H1 (cell line): ENCODE measurements at regions not wholly inside any gene's neighbourhood (a gene's known extent, or its start where the extent isn't known, plus 50 kb on each side); places are given as distances from the start of the nearest gene placed in this dataset.

Experiments used
- CTCF ChIA-PET: fragments of 300-600 bp; sonication (Branson Sonifier 250); formaldehyde crosslinking; loops from one replicate; lab custom pipeline; 2021; ENCODE audit not compliant: partially characterized antibody; lab: Charles Lee
- POLR2A ChIA-PET: fragments of 300-600 bp; sonication (Branson Sonifier 250); formaldehyde crosslinking; loops from one replicate; lab custom pipeline; 2021; ENCODE audit warnings: inconsistent platforms; ENCODE audit not compliant: partially characterized antibody; lab: Charles Lee
- DNase-seq, 2 experiments: peaks; one replicate each; pipeline versions ENCODE4 v3.0.0 to v3.0.0-alpha.2; 2010 to 2022; ENCODE audit warnings: low spot score in 2 of 2, low read depth in 1 of 2, mixed read lengths in 1 of 2
- FAIRE-seq: peaks from 2 replicates; lab custom pipeline; 2011; peaks lifted over from hg19 to GRCh38; lab: Jason Lieb, UNC
- H2AFZ ChIP-seq: 2 replicates; pipeline ENCODE4 v1.8.1; 2012; ENCODE audit warnings: low read length, inconsistent platforms
- H2AK5ac ChIP-seq: 2 replicates; pipeline ENCODE4 v1.6.1; 2013; ENCODE audit warnings: low read depth, low read length
- H2BK120ac ChIP-seq: replicated peaks from 2 replicates; pipeline ENCODE3; 2013; ENCODE audit warnings: low read depth, low read length, inconsistent platforms
- H2BK12ac ChIP-seq: 2 replicates; pipeline ENCODE4 v1.6.1; 2013; ENCODE audit warnings: low read depth, low read length
- H2BK15ac ChIP-seq: 2 replicates; pipeline ENCODE4 v1.6.1; 2013; ENCODE audit warnings: low read length
- H2BK20ac ChIP-seq: 2 replicates; pipeline ENCODE4 v1.6.1; 2013; ENCODE audit warnings: low read length
- H2BK5ac ChIP-seq: 2 replicates; pipeline ENCODE4 v1.6.1; 2013; ENCODE audit warnings: low read depth, low read length
- H3K14ac ChIP-seq: 2 replicates; pipeline ENCODE4 v1.6.1; 2013; ENCODE audit warnings: inconsistent platforms; ENCODE audit not compliant: insufficient read length
- H3K18ac ChIP-seq: 2 replicates; pipeline ENCODE4 v1.6.1; 2013; ENCODE audit warnings: low read length; ENCODE audit errors: extremely low read depth
- H3K23ac ChIP-seq: 2 replicates; pipeline ENCODE4 v1.6.1; 2013; ENCODE audit warnings: inconsistent platforms; ENCODE audit not compliant: insufficient read length
- H3K23me2 ChIP-seq: 2 replicates; pipeline ENCODE4 v1.6.1; 2013; ENCODE audit warnings: low read depth, low read length
- H3K27ac ChIP-seq: 2 replicates; pipeline ENCODE4 v1.6.1; 2011; ENCODE audit warnings: low read depth, low read length, inconsistent platforms
- H3K27me3 ChIP-seq, 4 experiments: replicated peaks in 1 of 4; 1 replicate in 1 of 4; 2 replicates in 3 of 4; pipeline versions ENCODE4 v1.6.1 to v1.8.1; 2011 to 2013; ENCODE audit warnings: low read length in 3 of 4, mild to moderate bottlenecking in 3 of 4, inconsistent platforms in 2 of 4, mixed read lengths in 2 of 4, moderate library complexity in 1 of 4; ENCODE audit not compliant: control insufficient read depth in 3 of 4, insufficient read depth in 3 of 4; ENCODE audit errors: extremely low read depth in 1 of 4
- H3K36me3 ChIP-seq, 4 experiments: 2 replicates each; pipeline versions ENCODE4 v1.6.1 to v1.8.1; 2011 to 2013; ENCODE audit warnings: mild to moderate bottlenecking in 4 of 4, low read length in 3 of 4, moderate library complexity in 2 of 4, control low read depth in 1 of 4, inconsistent platforms in 1 of 4; ENCODE audit not compliant: insufficient read depth in 4 of 4, control insufficient read depth in 2 of 4
- H3K4ac ChIP-seq: replicated peaks from 2 replicates; pipeline ENCODE3; 2013; ENCODE audit warnings: low read length, low read depth, mixed read lengths, inconsistent platforms; ENCODE audit not compliant: insufficient read length
- H3K4me1 ChIP-seq, 4 experiments: replicated peaks in 1 of 4; 1 replicate in 1 of 4; 2 replicates in 3 of 4; pipeline versions ENCODE4 v1.6.1 to v1.8.1; 2011 to 2013; ENCODE audit warnings: low read length in 3 of 4, inconsistent platforms in 2 of 4, mixed read lengths in 1 of 4; ENCODE audit not compliant: insufficient read depth in 4 of 4, control insufficient read depth in 3 of 4
- H3K4me2 ChIP-seq, 2 experiments: 2 replicates each; pipeline versions ENCODE4 v1.6.1 to v1.8.1; 2011 to 2013; ENCODE audit warnings: low read depth in 2 of 2, low read length in 2 of 2, control low read depth in 1 of 2, inconsistent platforms in 1 of 2, mild to moderate bottlenecking in 1 of 2; ENCODE audit not compliant: insufficient read depth in 1 of 2
- H3K4me3 ChIP-seq, 4 experiments: fragments of 200-600, 300-600 bp in 1 of 4; sonication (generic), shearing (Covaris generic), sonication (Bioruptor Twin) in 1 of 4; 2 replicates each; pipeline versions ENCODE4 v1.5.1 to v1.8.1; 2011 to 2016; ENCODE audit warnings: low read length in 4 of 4, low read depth in 3 of 4, control low read depth in 2 of 4, inconsistent platforms in 2 of 4, mild to moderate bottlenecking in 2 of 4, mixed read lengths in 1 of 4, moderate library complexity in 1 of 4; ENCODE audit not compliant: insufficient read depth in 2 of 4; ENCODE audit errors: extremely low read depth in 1 of 4
- H3K56ac ChIP-seq: replicated peaks from 2 replicates; pipeline ENCODE3; 2013; ENCODE audit warnings: low read depth, mild to moderate bottlenecking, mixed read lengths, low read length, inconsistent platforms; ENCODE audit not compliant: insufficient read length
- H3K79me1 ChIP-seq: 2 replicates; pipeline ENCODE4 v1.6.1; 2013; ENCODE audit warnings: low read depth, low read length, control low read depth
- H3K79me2 ChIP-seq, 2 experiments: 2 replicates each; pipeline versions ENCODE4 v1.6.1 to v1.8.1; 2012 to 2013; ENCODE audit warnings: low read length in 2 of 2, mild to moderate bottlenecking in 2 of 2, inconsistent platforms in 1 of 2; ENCODE audit not compliant: insufficient read depth in 2 of 2, control insufficient read depth in 1 of 2
- H3K9ac ChIP-seq, 4 experiments: replicated peaks in 1 of 4; 1 replicate in 1 of 4; 2 replicates in 3 of 4; pipeline versions ENCODE4 v1.6.1 to v1.8.1; 2011 to 2013; ENCODE audit warnings: low read depth in 3 of 4, low read length in 3 of 4, control low read depth in 2 of 4, mild to moderate bottlenecking in 2 of 4, moderate library complexity in 2 of 4, inconsistent platforms in 1 of 4; ENCODE audit errors: extremely low read depth in 1 of 4
- H3K9me3 ChIP-seq, 2 experiments: 2 replicates each; pipeline versions ENCODE4 v1.6.1 to v1.8.1; 2012 to 2013; ENCODE audit warnings: mild to moderate bottlenecking in 2 of 2, moderate library complexity in 2 of 2, control low read depth in 1 of 2, inconsistent platforms in 1 of 2, low read depth in 1 of 2, low read length in 1 of 2, mixed read lengths in 1 of 2; ENCODE audit not compliant: insufficient read depth in 2 of 2
- H4K20me1 ChIP-seq, 2 experiments: replicated peaks in 1 of 2; 2 replicates each; pipeline versions ENCODE3 to v1.8.1; 2011 to 2013; ENCODE audit warnings: inconsistent platforms in 2 of 2, low read length in 2 of 2, mild to moderate bottlenecking in 1 of 2; ENCODE audit not compliant: insufficient read depth in 2 of 2, control insufficient read depth in 1 of 2
- H4K5ac ChIP-seq: 2 replicates; pipeline ENCODE4 v1.6.1; 2013; ENCODE audit warnings: low read length, low read depth, mixed read lengths, inconsistent platforms; ENCODE audit not compliant: insufficient read length
- H4K8ac ChIP-seq: 2 replicates; pipeline ENCODE4 v1.8.0; 2013; ENCODE audit warnings: mild to moderate bottlenecking, moderate library complexity, low read length, inconsistent platforms; ENCODE audit not compliant: insufficient read depth; ENCODE audit errors: extremely low read depth
- H4K91ac ChIP-seq: replicated peaks from 2 replicates; pipeline ENCODE3; 2013; ENCODE audit warnings: low read length, mixed read lengths, inconsistent platforms; ENCODE audit not compliant: insufficient read length
- EP300 ChIP-seq, 2 experiments: IDR thresholded peaks; 1 replicate in 1 of 2; 2 replicates in 1 of 2; pipeline ENCODE4 v1.6.1; 2011 to 2012; ENCODE audit warnings: low read depth in 2 of 2, low read length in 2 of 2, mild to moderate bottlenecking in 2 of 2, borderline replicate concordance in 1 of 2, inconsistent platforms in 1 of 2, moderate library complexity in 1 of 2
- TAF7 ChIP-seq: optimal IDR thresholded peaks from 2 replicates; pipeline ENCODE3; 2011; ENCODE audit warnings: low read depth, mild to moderate bottlenecking, inconsistent platforms, low read length, moderate library complexity, borderline replicate concordance
- TEAD4 ChIP-seq: IDR thresholded peaks from 2 replicates; pipeline ENCODE4 v1.6.1; 2012; ENCODE audit warnings: low read depth, low read length, inconsistent platforms, mixed read lengths
- WGBS, 2 experiments: shearing (Covaris generic) in 1 of 2; methylation state at CpG; one replicate each; pipeline versions ENCODE4 v1.1.6 to v1.1.7; 2013 to 2015; ENCODE audit warnings: low lambda C conversion rate in 2 of 2, mixed read lengths in 2 of 2, inconsistent platforms in 1 of 2, low coverage in 1 of 2, missing lambda C conversion rate in 1 of 2; ENCODE audit not compliant: insufficient replicate concordance in 2 of 2, insufficient coverage in 1 of 2, insufficient read length in 1 of 2; ENCODE audit errors: extremely low coverage in 1 of 2, missing lambda C conversion rate in 1 of 2; 5-methylcytosine and 5-hydroxymethylcytosine counted together

GRCh38 chr6:6436366-6436765 is 115.9 kb upstream of the F13A1 start:
- no peak overlapping the region for H2AFZ ChIP-seq
- no peak overlapping the region for H2BK15ac ChIP-seq
- H3K4ac ChIP-seq, result no peak overlapping the region
- no peak overlapping the region for H3K9ac ChIP-seq
- H4K20me1 ChIP-seq, result no peaks in the 10 kb centered on the region
- no peak overlapping the region for H2AK5ac ChIP-seq
- H2BK120ac ChIP-seq, result no peak overlapping the region
- H4K91ac ChIP-seq, result no peak overlapping the region
- WGBS, 2 experiments, result 87% methylated on average over 4 of the region's 4 CpGs; no CpG with 5 or more reads in 1 of the 2 experiments
- CTCF ChIA-PET, result no interaction called here
- H3K36me3 ChIP-seq, result no peaks in the 10 kb centered on the region
- H3K9me3 ChIP-seq, result no peaks in the 10 kb centered on the region
- H3K4me3 ChIP-seq, result no peak overlapping the region
- no peak overlapping the region for H2BK20ac ChIP-seq
- no peak overlapping the region for H3K18ac ChIP-seq
- FAIRE-seq, result no peak
- no peak overlapping the region for H3K4me2 ChIP-seq
- DNase-seq, result no peak
- H2BK5ac ChIP-seq, result no peak overlapping the region
- H2BK12ac ChIP-seq, result no peak overlapping the region
- no peaks in the 10 kb centered on the region for H3K79me2 ChIP-seq
- POLR2A ChIA-PET, result no interaction called here
- H4K8ac ChIP-seq, result no peak overlapping the region
- H3K79me1 ChIP-seq, result no peaks in the 10 kb centered on the region
- H3K14ac ChIP-seq, result no peak overlapping the region
- no peaks in the 10 kb centered on the region for H3K27me3 ChIP-seq
- no peak overlapping the region for H3K56ac ChIP-seq
- H3K23ac ChIP-seq, result no peak overlapping the region
- no peak overlapping the region for H4K5ac ChIP-seq
- no peaks in the 10 kb centered on the region for H3K23me2 ChIP-seq
- no peak overlapping the region for H3K27ac ChIP-seq
- H3K4me1 ChIP-seq, result no peaks in the 10 kb centered on the region
- TF ChIP-seq EP300 (IDR thresholded peaks at IDR 0.05; ENCODE audit: borderline replicate concordance in 1 of 2, low read depth in 2 of 2, low read length in 2 of 2), result no peak
- no peak for TF ChIP-seq TAF7
- no peak for TF ChIP-seq TEAD4
